Peyer's patch (tissue), 4 donors: ENCODE measurements at regions not wholly inside any gene's neighbourhood (a gene's known extent, or its start where the extent isn't known, plus 50 kb on each side); places are given as distances from the start of the nearest gene placed in this dataset.

Experiments
- CTCF ChIP-seq, 6 experiments: fragments of 450-650 bp in 4 of 6; fragments of 200-600 bp in 2 of 6; sonication (generic) in 1 of 6; IDR thresholded peaks; one replicate each; pipeline ENCODE4 v1.5.1; 2017 to 2019; ENCODE audit warnings: antibody characterized with exemption in 6 of 6, mild to moderate bottlenecking in 3 of 6, moderate library complexity in 1 of 6
- POLR2A ChIP-seq, 2 donors: fragments of 450-650 bp; IDR thresholded peaks; one replicate each; pipeline ENCODE4 v1.5.1; 2017; ENCODE audit warnings: antibody characterized with exemption in 2 of 2, mild to moderate bottlenecking in 2 of 2, moderate library complexity in 2 of 2

GRCh38 chr3:181630853-181631252, 80.9 kb upstream of the SOX2 start:
- TF ChIP-seq CTCF (IDR thresholded peaks at IDR 0.05) (no peak), POLR2A (IDR thresholded peaks at IDR 0.05) (no peak)
